Astrocyte of the spinal cord (primary cell): ENCODE measurements at regions not wholly inside any gene's neighbourhood (a gene's known extent, or its start where the extent isn't known, plus 50 kb on each side); places are given as distances from the start of the nearest gene placed in this dataset.

Experiments
- DNase-seq: peaks from one replicate; pipeline ENCODE4 v3.0.0; 2011; ENCODE audit warnings: low read depth, low spot score
- H3K4me3 ChIP-seq: 2 replicates; pipeline ENCODE4 v1.5.1; 2011; ENCODE audit warnings: low read depth, mild to moderate bottlenecking, low read length, moderate library complexity
- in situ Hi-C: cut with HindIII; loops from 2 replicates; pipeline ENCODE4 v1.10.0; 2017; ENCODE audit warnings: low sequenced_read_pairs
- TF ChIP-seq, protein P1 (sequence below): IDR thresholded peaks from 2 replicates; pipeline ENCODE4 v1.5.1; 2012; ENCODE audit warnings: low read depth, mild to moderate bottlenecking, low read length, inconsistent platforms

DNA sequence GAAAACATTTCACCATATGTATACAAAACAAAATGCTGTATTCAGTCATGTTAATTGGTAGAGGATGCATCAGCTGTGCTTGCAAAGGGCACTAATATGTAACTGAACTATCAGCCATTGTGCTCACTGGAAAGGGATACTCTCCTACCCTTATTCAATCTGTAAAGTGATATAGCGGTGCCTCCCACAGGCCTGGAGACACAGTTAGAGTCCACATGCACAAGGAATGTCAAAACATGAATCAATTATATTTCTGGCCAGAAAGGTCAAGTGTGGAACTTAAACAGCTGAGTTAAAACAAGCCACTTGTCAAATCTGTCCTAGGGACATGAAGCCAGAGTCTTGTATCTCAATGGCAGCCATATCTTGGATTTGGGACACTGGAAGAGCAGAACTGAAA is 71.2 kb upstream of the IZUMO3 start:
- TF ChIP-seq, protein P1, sequence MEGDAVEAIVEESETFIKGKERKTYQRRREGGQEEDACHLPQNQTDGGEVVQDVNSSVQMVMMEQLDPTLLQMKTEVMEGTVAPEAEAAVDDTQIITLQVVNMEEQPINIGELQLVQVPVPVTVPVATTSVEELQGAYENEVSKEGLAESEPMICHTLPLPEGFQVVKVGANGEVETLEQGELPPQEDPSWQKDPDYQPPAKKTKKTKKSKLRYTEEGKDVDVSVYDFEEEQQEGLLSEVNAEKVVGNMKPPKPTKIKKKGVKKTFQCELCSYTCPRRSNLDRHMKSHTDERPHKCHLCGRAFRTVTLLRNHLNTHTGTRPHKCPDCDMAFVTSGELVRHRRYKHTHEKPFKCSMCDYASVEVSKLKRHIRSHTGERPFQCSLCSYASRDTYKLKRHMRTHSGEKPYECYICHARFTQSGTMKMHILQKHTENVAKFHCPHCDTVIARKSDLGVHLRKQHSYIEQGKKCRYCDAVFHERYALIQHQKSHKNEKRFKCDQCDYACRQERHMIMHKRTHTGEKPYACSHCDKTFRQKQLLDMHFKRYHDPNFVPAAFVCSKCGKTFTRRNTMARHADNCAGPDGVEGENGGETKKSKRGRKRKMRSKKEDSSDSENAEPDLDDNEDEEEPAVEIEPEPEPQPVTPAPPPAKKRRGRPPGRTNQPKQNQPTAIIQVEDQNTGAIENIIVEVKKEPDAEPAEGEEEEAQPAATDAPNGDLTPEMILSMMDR = no peak
- in situ Hi-C loops = no loop called here
- no peak for DNase-seq
- no peak overlapping the region for H3K4me3 ChIP-seq

DNA sequence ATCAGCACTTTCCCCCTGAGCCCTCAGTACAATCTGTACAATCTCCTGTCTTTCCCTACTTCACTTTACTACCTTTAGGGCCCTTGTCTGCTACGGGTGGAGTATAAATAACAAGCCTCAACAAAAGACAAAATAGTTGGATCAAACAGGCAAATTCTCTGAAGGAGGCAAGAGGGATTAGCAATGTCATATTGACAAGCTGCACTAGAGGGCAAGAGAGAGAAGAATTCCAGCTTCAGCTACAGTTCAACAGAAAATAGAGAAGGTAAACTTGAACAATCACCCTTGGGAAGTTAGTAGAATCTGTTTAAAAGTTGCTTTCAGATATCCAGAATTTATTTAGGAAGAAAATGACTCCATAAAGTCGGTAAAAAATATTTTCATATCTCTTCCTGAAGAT is 68.4 kb upstream of the IZUMO3 start:
- peak; percentile 4 for DNase-seq
- TF ChIP-seq, protein P1 = peak; percentile 36
- no peak overlapping the region for H3K4me3 ChIP-seq
- in situ Hi-C loops = no loop called here

- in situ Hi-C loops = no loop called here
- DNase-seq = no peak
- TF ChIP-seq, protein P1 = no peak
- H3K4me3 ChIP-seq = no peak overlapping the region
Observed at GRCh38 chr9:24608599-24608998, 62.9 kb upstream of the IZUMO3 start.

- DNase-seq = peak; percentile 66
- in situ Hi-C loops = no loop called here
- H3K4me3 ChIP-seq = no peak overlapping the region
- TF ChIP-seq, protein P1 = no peak
Observed at GRCh38 chr9:24602693-24603352, 57.1 kb upstream of the IZUMO3 start.
